Activated T-cell treated with anti-CD3 and anti-CD28 coated beads for 24 hours (primary cell): ENCODE measurements at regions not wholly inside any gene's neighbourhood (a gene's known extent, or its start where the extent isn't known, plus 50 kb on each side); places are given as distances from the start of the nearest gene placed in this dataset.

ENCODE experiments used
- DNase-seq: peaks from one replicate; pipeline ENCODE4 v3.0.0-alpha.2; 2020; ENCODE audit warnings: low read depth

GRCh38 chr9:16025627-16026026 is 472.8 kb downstream of the CCDC171 start:
- DNase-seq = no peak

DNA sequence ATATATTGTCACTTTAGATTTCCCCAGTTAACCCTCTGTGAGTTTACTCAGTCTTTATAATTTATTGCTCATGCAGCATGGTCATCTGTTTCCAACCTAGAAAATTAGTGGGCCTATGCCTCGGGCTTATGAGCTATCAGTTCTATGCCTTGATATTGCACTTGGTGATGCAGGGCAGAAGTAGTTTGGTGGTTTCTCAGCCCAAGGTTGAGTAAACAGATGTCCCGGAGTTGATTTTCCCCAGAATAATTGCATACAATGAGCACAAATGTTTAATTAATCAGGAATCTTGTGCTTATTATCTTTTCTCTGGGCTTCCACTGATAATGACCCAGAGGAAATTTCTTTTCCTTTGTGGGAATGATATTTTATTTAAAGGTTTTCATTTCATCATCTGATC is 474.0 kb downstream of the CCDC171 start:
- no peak for DNase-seq

DNA sequence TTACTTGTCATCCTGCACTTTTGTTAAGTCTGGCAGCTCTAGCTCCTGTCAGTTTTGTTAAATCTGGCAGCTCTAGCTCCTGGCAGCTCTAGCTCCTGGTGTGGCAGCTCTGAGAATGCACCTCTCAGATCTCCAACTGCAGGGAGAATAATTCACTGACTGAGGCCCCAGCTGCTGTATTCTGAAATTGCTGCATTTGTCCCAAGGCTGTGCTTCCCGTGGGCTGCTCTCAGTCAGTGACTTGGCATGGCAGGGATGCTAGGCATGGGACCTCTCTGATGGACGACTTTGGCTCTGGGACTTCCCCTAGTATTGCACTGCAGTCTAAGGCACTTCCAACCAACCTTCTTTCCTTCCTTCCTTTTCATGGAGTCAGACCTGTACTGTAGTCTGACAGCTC is 475.7 kb downstream of the CCDC171 start:
- DNase-seq = no peak

- DNase-seq = no peak
These were observed 476.3 kb downstream of the CCDC171 start for GRCh38 chr9:16029046-16029615.

- no peak for DNase-seq
These were observed 477.0 kb downstream of the CCDC171 start for GRCh38 chr9:16029796-16030363.

DNA sequence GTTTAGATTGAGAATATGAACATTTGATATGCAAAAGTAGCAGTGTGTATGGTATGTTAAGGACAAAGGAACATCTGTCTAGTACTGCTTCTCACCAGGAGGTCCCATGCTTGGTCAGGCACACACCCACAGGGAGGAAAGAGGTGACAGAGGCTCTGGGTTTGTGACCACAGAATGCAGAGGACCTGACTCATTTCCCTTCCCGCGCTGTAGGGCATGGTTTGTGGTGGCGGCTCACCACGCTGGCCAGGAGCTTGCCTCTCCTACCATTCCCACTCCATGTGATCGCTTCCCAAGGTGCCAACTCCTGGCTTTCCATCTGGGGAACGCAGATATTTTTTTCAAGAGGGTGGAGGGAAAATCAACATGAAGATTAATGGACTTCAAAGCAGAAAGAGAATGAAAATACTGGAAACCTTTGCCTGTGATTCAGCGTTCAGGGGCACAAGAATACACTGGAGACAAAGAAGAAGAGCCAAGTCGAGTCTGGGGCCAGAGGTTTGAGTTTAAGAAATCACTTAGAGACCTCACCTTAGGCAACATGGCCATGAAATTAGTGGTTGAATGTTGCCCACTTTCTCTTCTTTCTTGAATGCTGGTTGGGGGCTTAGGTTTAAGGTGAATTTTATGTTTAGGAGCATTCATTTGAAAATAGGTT is 477.8 kb downstream of the CCDC171 start:
- no peak for DNase-seq

DNA sequence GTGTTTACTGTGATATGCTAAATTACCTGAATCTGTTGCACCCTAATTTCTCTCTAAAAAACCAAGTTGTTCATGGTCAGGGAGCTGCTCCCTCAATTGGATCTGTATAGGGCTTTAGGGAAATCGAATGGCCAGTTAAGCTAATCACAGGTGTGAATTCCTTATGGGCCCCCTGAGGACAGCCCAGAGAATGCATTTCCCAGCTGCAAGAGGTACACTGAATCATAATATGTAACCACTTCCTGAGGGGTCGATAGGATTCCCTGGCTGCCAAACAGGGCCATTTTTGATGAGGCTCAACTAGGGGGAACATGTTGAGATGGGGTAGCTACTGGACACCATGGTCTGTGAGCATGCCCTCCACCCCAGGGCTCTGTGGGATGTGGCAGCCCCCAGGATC is 478.6 kb downstream of the CCDC171 start:
- DNase-seq = no peak

DNA sequence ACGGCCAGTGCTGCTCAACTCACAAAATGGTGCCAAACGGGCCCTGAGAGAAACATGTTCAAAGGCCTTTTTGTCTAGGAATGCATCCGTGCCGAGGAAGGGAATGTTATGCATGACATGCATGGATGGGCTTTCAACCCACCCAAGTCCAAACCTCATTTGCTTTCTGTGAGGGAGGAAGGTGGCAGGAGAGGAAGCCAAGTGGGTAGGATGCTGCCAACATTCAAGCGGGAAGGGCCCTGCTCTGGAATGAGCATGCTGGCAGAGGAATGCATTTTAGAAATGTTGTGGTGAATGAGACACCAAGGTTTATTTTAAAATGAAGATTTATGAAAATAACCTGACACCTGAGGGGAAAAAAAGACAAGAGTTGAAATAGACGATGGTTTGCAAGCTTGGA is 479.1 kb downstream of the CCDC171 start:
- DNase-seq = no peak

DNA sequence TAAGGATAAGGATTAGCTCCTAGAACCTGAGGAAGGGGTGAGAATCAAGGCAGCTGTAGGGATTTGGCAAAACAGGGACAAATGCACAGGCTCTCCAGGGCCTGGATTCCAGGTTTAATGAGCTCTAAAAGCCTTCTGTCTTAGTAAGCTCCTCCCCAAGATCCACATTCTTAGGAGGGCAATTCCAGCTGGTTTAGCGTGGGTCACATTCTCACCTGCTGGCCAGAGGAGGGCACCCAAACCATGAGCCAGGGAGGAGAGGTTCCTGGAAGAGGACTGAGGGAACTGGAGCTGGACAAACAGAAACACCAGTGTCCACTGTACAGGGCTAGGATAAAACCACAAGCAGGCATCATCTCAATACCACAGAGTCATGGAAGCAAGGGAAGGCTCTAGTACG is 480.0 kb downstream of the CCDC171 start:
- DNase-seq = no peak

- DNase-seq = no peak
These were observed 480.4 kb downstream of the CCDC171 start for GRCh38 chr9:16033253-16033652.

DNA sequence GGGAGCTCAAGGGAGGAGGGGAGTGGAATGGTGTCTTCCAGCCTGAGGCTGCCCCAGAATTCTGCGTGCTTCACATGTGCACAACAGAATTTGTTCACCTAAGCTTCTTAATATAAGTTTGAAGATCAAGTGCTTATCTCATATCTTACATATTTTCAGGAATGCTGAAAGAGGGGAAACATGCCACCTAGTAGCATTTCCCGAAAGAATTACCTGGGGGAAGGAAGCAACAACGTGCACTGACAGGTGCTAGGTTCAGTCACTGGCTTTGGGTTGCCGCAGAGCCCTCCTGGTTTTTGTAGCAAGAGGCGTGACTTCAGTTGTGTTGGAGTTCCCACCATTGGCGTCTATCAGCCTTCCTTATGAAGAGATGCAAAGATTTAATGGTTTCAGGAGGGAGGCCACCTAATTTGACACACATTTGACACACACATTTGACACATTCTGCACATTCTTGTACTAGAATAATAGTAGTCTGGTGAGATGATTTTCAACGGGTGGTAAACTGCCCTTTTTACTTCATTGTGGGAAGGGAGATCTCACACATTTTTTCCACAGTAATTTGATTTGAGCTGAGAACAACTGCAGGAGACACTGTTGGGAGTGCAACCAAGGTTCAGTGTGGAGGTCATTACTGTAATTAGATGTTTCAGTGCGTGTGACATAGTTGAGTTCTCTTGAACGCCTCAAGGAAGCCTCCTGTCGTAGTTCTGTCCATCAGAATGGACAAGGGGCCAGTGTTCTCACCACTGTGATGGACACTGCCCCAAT is 481.3 kb downstream of the CCDC171 start:
- no peak for DNase-seq

DNA sequence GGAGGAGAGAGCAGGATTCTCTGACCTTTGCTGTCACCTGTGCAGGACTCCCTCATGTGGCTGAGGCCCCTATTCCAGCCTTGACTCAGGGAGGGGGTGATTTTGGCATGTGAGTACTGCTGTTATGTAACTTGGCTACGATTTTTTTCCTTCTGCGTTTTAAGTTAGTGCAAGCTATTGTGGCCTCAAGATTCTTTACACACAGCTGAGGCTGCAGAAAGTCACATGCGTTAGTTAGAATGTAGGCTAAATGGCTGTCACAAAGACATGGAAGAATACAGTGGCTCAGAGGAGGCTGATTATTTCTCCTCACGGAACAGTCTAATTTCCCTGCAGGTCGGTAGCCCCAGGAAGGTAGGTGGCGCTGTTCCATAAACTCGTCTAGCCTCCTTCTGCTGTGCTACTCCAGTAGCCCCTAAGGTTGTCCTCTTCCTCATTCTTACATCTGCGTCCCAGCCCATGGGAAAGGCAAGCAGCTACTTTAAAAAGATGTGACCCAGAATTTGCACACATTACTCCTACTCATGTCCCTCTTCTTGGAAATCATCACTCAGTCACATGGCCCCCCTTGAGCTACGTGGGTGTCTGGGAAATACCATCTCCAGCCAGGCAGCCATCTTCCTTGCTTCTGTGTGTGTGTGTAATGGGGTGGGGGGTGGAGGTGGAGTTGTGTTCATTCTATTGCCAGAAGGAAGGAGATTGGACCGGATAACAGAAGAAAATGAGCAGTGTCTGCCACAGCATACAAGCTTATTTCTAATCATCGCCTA is 486.6 kb downstream of the CCDC171 start:
- no peak for DNase-seq

GRCh38 chr9:16039988-16040761 is 487.3 kb downstream of the CCDC171 start:
- DNase-seq = no peak

- no peak for DNase-seq
These were observed 491.1 kb downstream of the CCDC171 start for GRCh38 chr9:16043756-16044578.

DNA sequence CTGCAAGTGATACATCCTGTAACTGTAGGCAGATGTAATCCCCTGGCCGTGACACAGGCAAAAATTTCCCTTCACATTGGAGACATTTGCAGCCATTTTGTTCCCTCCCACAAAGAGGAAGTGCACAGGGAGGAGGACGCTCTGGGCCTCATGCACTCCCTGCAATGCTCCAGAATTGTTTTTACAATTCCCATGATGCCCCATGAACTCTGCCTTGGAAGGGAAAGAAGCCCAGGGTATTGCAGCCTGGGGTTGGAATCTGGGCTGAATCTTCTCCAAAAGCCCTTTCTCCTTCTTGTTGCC is 491.7 kb downstream of the CCDC171 start:
- no peak for DNase-seq

GRCh38 chr9:16045651-16046280 is 492.9 kb downstream of the CCDC171 start:
- no peak for DNase-seq

DNA sequence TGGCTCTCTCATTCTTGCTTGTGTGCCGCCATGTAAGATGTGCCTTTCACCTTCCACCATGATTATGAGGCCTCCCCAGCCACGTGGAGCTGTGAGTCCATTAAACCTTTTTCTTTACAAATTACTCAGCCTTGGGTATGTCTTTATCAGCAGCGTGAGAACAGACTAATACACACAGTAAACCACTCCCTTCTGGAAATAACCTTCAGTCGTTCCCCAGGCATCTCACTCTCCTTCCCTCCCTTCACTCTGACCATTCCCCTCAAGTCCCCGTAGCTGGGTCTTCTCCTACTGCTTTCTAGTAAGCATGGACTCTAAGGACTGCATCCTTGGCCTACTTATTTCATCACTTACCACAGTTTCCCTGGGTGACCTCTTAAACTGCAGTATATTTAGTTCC is 493.9 kb downstream of the CCDC171 start:
- no peak for DNase-seq

DNA sequence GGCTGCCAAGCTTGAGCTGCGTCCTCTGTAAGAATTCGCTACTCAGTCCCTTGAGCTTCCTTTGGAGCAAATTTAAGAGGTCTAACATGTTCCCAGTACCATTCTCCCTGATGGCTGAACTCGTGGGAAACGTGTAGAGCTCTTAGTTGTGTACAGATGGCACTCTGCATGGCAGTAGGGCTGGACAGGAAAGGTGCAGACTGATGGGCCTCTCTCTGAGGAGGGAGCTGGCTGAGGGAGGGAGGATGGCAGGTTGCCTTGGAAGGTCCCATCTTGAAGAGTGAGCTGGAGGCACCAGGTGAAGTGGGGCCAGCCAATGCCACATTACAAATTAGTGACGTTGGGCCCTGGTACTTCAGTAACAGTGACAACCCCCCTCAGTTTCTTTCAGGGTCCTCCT is 495.3 kb downstream of the CCDC171 start:
- DNase-seq = no peak

DNA sequence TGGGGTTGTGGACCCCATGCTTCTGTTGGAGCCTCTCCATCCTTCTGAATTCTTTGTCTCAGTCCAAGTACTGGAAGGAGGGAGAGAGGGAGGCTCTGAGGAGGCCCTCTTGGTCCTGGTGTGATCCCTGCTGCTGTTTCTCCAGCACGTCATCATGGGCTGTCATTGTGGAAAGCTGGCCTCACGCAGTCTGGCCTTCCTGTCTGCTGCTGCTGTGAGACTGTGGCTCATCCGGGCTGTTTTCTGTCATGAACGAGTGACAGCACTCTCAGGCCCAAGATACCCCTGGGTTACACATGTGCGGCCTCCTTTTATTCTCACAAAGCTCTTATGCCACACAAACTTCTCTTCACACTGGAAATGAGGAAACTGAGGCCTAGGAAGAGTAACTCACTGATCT is 499.3 kb downstream of the CCDC171 start:
- DNase-seq = no peak

DNA sequence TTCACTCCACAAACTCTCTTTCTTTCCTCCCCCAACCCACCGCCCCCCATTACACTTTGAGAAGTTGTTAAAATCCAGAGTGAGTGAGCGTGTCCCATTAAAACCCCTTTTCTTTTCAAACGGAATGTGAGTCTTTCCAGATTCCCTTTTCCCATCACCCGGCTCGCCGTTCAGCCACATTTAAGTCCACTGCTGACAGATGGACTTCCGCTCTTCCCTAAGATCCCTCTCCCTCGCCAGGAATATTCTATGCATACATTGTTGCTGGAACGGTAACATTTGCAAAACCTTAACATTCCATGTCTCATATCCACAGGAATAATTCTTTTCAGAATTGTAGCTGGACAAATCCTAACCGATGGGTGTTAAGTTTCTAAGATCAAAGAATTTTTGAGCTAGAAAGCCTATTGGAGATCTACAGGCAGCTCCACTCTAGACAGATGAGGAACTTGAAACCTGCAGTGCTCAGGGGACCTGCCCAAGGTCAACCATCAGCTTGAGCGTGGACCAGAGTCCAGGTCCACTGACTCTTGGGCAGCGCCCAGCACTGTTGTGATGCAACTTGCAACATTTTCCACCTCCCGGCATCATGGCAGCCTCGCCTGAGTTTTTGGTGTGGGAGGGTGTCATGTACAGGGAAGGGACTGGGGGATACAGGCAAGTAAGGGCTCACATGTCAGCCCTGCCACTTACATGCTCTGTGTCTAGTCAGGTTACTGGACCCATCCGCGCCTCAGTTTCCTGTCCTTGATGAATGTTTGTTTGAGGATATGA is 500.1 kb downstream of the CCDC171 start:
- no peak for DNase-seq
